ENCODE measurements at regions not wholly inside any gene's neighbourhood (a gene's known extent, or its start where the extent isn't known, plus 50 kb on each side); places are given as distances from the start of the nearest gene placed in this dataset.

- H4K20me1 ChIP-seq (replicated peaks; ENCODE audit: control insufficient read depth, insufficient read depth, low read length) = no peaks in the 10 kb centered on the region; the same call in none of the 2 replicates
- TF ChIP-seq GABPA (tag; conservative IDR thresholded peaks at IDR 0.05; ENCODE audit: low read depth) (no peak), TFE3 (CRISPR knock-in tag; IDR thresholded peaks at IDR 0.05) (no peak), ZNF174 (CRISPR knock-in tag; IDR thresholded peaks at IDR 0.05) (no peak), ZNF354B (CRISPR knock-in tag; IDR thresholded peaks at IDR 0.05) (no peak), PCBP1 (IDR thresholded peaks at IDR 0.05; ENCODE audit: low read depth, low read length, poor library complexity, severe bottlenecking) (no peak), ZNF431 (CRISPR knock-in tag; IDR thresholded peaks at IDR 0.05) (no peak), KLF10 (CRISPR knock-in tag; IDR thresholded peaks at IDR 0.05) (no peak), RCOR1 (IDR thresholded peaks at IDR 0.05; ENCODE audit: borderline replicate concordance in 1 of 2, low read depth in 2 of 2, low read length in 2 of 2) (no peak), ATF6 (CRISPR knock-in tag; IDR thresholded peaks at IDR 0.05) (no peak), KDM5B (IDR thresholded peaks at IDR 0.05; ENCODE audit: insufficient replicate concordance, low read depth, low read length) (no peak), JUNB (CRISPR knock-in tag; conservative IDR thresholded peaks at IDR 0.05) (no peak), CAMTA2 (CRISPR knock-in tag; conservative IDR thresholded peaks at IDR 0.05) (no peak), TGIF2 (CRISPR knock-in tag; IDR thresholded peaks at IDR 0.05) (no peak), SREBF1 (IDR thresholded peaks at IDR 0.05; ENCODE audit: borderline replicate concordance, low read depth, low read length) (no peak)
These were observed 103.2 kb upstream of the IQSEC1 start for GRCh38 chr3:13176445-13176844.

More at GRCh38 chr3:13176445-13176844, 103.2 kb upstream of the IQSEC1 start:
- intact Hi-C loops (cut with micrococcal nuclease) = no loop called here
- peaks cover 3% of the 10 kb centered on the region; the same call in 1 of the 2 replicates for H3K9me3 ChIP-seq (replicated peaks; ENCODE audit: control insufficient read depth, insufficient read depth, low read depth, low read length)
- peaks cover 16 to 32% of the 10 kb centered on the region in 2 experiments for H3K27me3 ChIP-seq (ENCODE audit: control insufficient read depth in 2 of 2, insufficient read depth in 2 of 2, low read length in 2 of 2)
- FAIRE-seq (no peak), ATAC-seq (no peak), DNase-seq (ENCODE audit: extremely low read depth in 1 of 4, low spot score in 3 of 4) (no peak)
- ChIA-PET POLR2A (interaction anchor here (1.6 kb wide), 1 partner anchor 10 kb away, joined by 4 read pairs; no protein-coding TSS in a partner anchor), CTCF (ENCODE audit: low intra/inter-chr PET ratio) (no interaction called here)
- no peak overlapping the region for H3K4me2 ChIP-seq (ENCODE audit: insufficient read depth, low read length)
- in situ Hi-C loops (cut with MboI) = no loop called here
- no peak overlapping the region for H3K27ac ChIP-seq (ENCODE audit: extremely low read depth, low read depth, low read length)
- no TSS peak for BruUV-seq (replicated peaks)
- no peaks in the 10 kb centered on the region for H3K79me2 ChIP-seq (ENCODE audit: control insufficient read depth, insufficient read depth, low read length)
- no peaks in the 10 kb centered on the region for H3K9me1 ChIP-seq (ENCODE audit: control insufficient read depth, insufficient read depth, low read length)
- no peaks in the 10 kb centered on the region for H3K36me3 ChIP-seq (ENCODE audit: control insufficient read depth, insufficient read depth, low read length)
- no peaks in the 10 kb centered on the region; a peak in 1 of 5 replicates for H3K4me1 ChIP-seq (replicated peaks in 1 of 2; ENCODE audit: control insufficient read depth in 2 of 2, insufficient read depth in 2 of 2, low read length in 2 of 2)
- 3% methylated on average over 10 of the region's 10 CpGs for WGBS (ENCODE audit: insufficient coverage, low coverage, missing lambda C conversion rate)
- no peak overlapping the region for H3K9ac ChIP-seq (ENCODE audit: insufficient read depth in 1 of 2, low read depth in 2 of 2, low read length in 2 of 2)
- no peak overlapping the region for H3K4me3 ChIP-seq
- H2AFZ ChIP-seq (ENCODE audit: low read depth, low read length) = no peak overlapping the region

Measured in K562 (cell line).